T-helper 2 cell treated with Interferon-gamma antibody and Interleukin-4, amounts not matched to agents 5 μg/mL and 100 μg/mL, for 36 hours (primary cell): ENCODE measurements at regions not wholly inside any gene's neighbourhood (a gene's known extent, or its start where the extent isn't known, plus 50 kb on each side); places are given as distances from the start of the nearest gene placed in this dataset.
A peak's percentile ranks its signal among the peaks of the same experiment; 100 is the strongest.
"Not testable (repeated sequence)": the region's sequence is repeated elsewhere in the genome, so short reads cannot be mapped to it uniquely, and the experiment has no call there.

Source experiments
- DNase-seq: peaks from one replicate; pipeline ENCODE4 v3.0.0; 2021; ENCODE audit warnings: low spot score
- H3K27ac Mint-ChIP-seq: one replicate; pipeline ENCODE4 v1.8.0; 2021; ENCODE audit warnings: mild to moderate bottlenecking, mixed read lengths
- H3K27me3 Mint-ChIP-seq: one replicate; pipeline ENCODE4 v1.8.0; 2021; ENCODE audit warnings: low read depth, mixed read lengths
- H3K36me3 Mint-ChIP-seq: one replicate; pipeline ENCODE4 v1.8.0; 2021; ENCODE audit warnings: low read depth, mixed read lengths
- H3K4me1 Mint-ChIP-seq: one replicate; pipeline ENCODE4 v1.8.0; 2021; ENCODE audit warnings: low read depth, mixed read lengths
- H3K4me3 Mint-ChIP-seq: one replicate; pipeline ENCODE4 v1.8.0; 2022; ENCODE audit warnings: mild to moderate bottlenecking, moderate library complexity, mixed read lengths
- H3K9me3 Mint-ChIP-seq: one replicate; pipeline ENCODE4 v1.8.0; 2021; ENCODE audit warnings: mixed read lengths

DNA sequence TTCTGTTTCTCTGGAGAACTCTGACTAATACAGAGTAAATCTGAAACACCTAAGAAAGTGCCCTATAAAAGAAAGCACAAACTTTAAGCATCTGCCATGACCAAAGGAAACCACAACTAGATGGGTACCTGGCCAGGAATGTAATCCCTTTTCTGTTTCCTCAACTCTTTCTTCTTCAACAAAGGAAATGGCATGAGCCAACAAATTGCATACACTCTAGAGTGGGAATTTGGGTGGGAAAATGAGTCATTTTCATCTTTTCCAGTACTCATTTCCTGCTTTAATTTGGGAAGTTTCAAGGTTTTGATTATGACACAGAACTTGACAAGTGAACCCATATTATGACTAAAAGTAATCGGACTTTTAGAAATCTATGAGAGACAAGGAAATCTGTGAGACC, 349.2 kb upstream of the RORB start:
- H3K4me1 Mint-ChIP-seq = no peaks in the 10 kb centered on the region
- DNase-seq = no peak
- H3K27me3 Mint-ChIP-seq = no peaks in the 10 kb centered on the region
- H3K9me3 Mint-ChIP-seq = peaks cover 7% of the 10 kb centered on the region
- no peak overlapping the region for H3K27ac Mint-ChIP-seq
- H3K4me3 Mint-ChIP-seq = no peak overlapping the region
- no peaks in the 10 kb centered on the region for H3K36me3 Mint-ChIP-seq

DNA sequence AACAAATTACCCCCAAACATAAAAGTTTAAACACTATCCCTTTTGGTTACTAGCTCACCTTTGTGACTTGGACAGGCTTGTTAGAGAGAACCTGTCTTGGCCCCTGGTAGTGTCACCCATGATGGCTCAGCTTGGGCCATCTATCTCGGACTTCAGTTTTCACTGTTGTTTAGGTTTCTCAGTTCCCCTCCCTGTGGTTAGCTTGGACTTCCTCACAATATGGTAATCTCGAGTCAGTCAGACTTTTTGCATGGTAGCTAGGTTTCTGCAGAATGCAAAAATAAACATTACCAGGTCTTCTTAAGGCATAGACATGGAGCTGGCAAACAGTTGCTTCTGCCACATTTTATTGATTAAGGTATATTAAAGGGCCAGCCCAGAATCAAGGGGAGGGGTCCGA, 324.3 kb upstream of the RORB start:
- H3K27me3 Mint-ChIP-seq = no peaks in the 10 kb centered on the region
- no peak overlapping the region for H3K27ac Mint-ChIP-seq
- H3K4me3 Mint-ChIP-seq = no peak overlapping the region
- peaks cover 5% of the 10 kb centered on the region for H3K9me3 Mint-ChIP-seq
- peaks cover 3% of the 10 kb centered on the region for H3K4me1 Mint-ChIP-seq
- DNase-seq = no peak
- H3K36me3 Mint-ChIP-seq = no peaks in the 10 kb centered on the region

GRCh38 chr9:74173284-74173683, 323.9 kb upstream of the RORB start:
- Mint-ChIP-seq H3K9me3 (peaks cover 5% of the 10 kb centered on the region), H3K4me1 (peaks cover 3% of the 10 kb centered on the region), H3K27me3 (no peaks in the 10 kb centered on the region), H3K27ac (no peak overlapping the region), H3K4me3 (no peak overlapping the region), H3K36me3 (no peaks in the 10 kb centered on the region)
- no peak for DNase-seq

DNA sequence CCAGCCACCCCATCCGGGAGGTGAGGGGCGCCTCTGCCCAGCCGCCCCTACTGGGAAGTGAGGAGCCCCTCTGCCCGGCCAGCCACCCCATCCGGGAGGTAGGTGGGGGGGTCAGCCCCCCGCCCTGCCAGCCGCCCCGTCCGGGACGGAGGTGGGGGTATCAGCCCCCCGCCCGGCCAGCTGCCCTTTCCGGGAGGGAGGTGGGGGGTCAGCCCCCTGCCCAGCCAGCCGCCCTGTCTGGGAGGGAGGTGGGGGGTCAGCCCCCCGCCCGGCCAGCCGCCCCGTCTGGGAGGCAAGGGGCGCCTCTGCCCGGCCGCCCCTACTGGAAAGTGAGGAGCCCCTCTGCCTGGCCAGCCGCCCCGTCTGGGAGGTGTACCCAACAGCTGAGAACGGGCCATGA, 299.4 kb upstream of the RORB start:
- not testable (repeated sequence) for DNase-seq, H3K27me3 Mint-ChIP-seq, H3K4me1 Mint-ChIP-seq, H3K36me3 Mint-ChIP-seq, H3K27ac Mint-ChIP-seq, H3K4me3 Mint-ChIP-seq
- H3K9me3 Mint-ChIP-seq = peaks cover 13% of the 10 kb centered on the region

GRCh38 chr9:74205056-74205455, 292.1 kb upstream of the RORB start:
- no peaks in the 10 kb centered on the region for H3K27me3 Mint-ChIP-seq
- H3K4me1 Mint-ChIP-seq = no peaks in the 10 kb centered on the region
- H3K27ac Mint-ChIP-seq = no peak overlapping the region
- no peak overlapping the region for H3K4me3 Mint-ChIP-seq
- no peaks in the 10 kb centered on the region for H3K36me3 Mint-ChIP-seq
- DNase-seq = no peak
- H3K9me3 Mint-ChIP-seq = peaks cover 4% of the 10 kb centered on the region

DNA sequence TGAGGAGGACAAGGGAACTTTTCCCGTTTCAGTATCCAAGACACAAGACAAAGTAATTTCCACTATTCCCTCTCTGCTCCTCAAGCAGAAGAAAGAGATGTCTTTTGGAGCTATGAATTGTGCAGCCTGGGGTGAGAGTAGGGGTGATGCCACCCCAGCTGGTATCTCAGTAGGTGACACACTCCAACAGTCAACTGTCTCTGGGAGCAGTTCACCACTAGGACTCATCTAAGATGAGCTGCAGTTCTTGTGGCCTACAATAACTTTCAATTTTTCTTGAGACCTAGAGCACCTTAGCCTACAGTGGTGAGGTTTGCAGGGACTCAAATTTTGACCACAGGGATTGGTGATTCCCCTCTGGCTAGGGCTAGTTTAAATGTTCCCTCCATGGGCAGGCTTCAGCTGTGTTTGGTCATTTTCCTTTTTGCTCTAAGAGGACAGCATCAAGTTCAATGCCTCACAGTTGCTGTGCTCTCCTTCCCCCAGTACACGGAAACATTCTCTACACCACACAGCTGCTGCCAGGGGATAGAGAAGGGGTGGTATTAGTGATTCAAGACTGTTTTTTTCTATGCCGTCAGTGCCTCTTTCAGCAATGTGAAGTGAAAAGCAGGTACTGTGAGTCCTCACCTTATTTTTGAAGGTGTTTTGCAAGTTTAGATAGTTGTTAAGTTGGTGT, 278.6 kb upstream of the RORB start:
- Mint-ChIP-seq H3K4me3 (no peak overlapping the region), H3K36me3 (no peaks in the 10 kb centered on the region), H3K4me1 (no peaks in the 10 kb centered on the region), H3K9me3 (peaks cover 9% of the 10 kb centered on the region), H3K27ac (no peak overlapping the region), H3K27me3 (no peaks in the 10 kb centered on the region)
- no peak for DNase-seq

GRCh38 chr9:74220327-74220726, 276.8 kb upstream of the RORB start:
- DNase-seq = no peak
- Mint-ChIP-seq H3K9me3 (peaks cover 16% of the 10 kb centered on the region), H3K27me3 (no peaks in the 10 kb centered on the region), H3K4me3 (no peak overlapping the region), H3K27ac (no peak overlapping the region), H3K4me1 (no peaks in the 10 kb centered on the region), H3K36me3 (peaks cover 3% of the 10 kb centered on the region)

DNA sequence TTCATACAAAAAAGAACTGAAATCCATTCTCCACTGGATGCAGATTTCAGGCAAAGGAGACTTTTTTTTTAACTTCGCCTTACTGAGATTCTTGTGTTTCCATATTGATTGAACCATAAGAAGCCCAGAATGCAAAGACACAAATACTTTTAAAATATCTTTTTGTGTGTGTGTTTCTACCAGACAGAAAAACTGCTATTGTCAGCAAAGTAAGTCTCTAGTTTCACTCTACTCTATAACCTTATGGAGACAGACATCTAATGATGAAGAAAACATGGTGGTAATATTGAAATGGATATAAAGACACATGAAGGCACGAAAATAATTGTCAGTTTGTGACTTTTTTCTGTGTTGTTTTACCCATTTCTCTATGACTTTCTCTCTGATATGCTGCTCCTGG, 260.3 kb upstream of the RORB start:
- Mint-ChIP-seq H3K4me1 (no peaks in the 10 kb centered on the region), H3K4me3 (no peak overlapping the region), H3K9me3 (peaks cover 52% of the 10 kb centered on the region), H3K27me3 (no peaks in the 10 kb centered on the region), H3K36me3 (peaks cover 18% of the 10 kb centered on the region), H3K27ac (no peak overlapping the region)
- DNase-seq = no peak

- peak; percentile 4 for DNase-seq
- H3K36me3 Mint-ChIP-seq = peaks cover 47% of the 10 kb centered on the region
- H3K4me1 Mint-ChIP-seq = peaks cover 18% of the 10 kb centered on the region
- no peaks in the 10 kb centered on the region for H3K27me3 Mint-ChIP-seq
- peak overlapping the region; percentile 44 for H3K4me3 Mint-ChIP-seq
- H3K27ac Mint-ChIP-seq = peak overlapping the region; percentile 91
- H3K9me3 Mint-ChIP-seq = peaks cover 71% of the 10 kb centered on the region
Measured at GRCh38 chr9:74245866-74246497, 251.2 kb upstream of the RORB start.

GRCh38 chr9:74255489-74255984, 241.6 kb upstream of the RORB start:
- Mint-ChIP-seq H3K4me3 (no peak overlapping the region), H3K36me3 (peaks cover 1% of the 10 kb centered on the region), H3K4me1 (peaks cover 2% of the 10 kb centered on the region), H3K27ac (no peak overlapping the region), H3K27me3 (no peaks in the 10 kb centered on the region), H3K9me3 (peaks cover 4% of the 10 kb centered on the region)
- DNase-seq = no peak

- Mint-ChIP-seq H3K36me3 (peaks cover 7% of the 10 kb centered on the region), H3K27me3 (no peaks in the 10 kb centered on the region), H3K4me1 (peaks cover 23% of the 10 kb centered on the region), H3K4me3 (no peak overlapping the region), H3K9me3 (peaks cover 5% of the 10 kb centered on the region), H3K27ac (no peak overlapping the region)
- DNase-seq = no peak
Measured at GRCh38 chr9:74275872-74276508, 221.1 kb upstream of the RORB start.

- Mint-ChIP-seq H3K27me3 (no peaks in the 10 kb centered on the region), H3K27ac (peak overlapping the region; percentile 34), H3K9me3 (peaks cover 5% of the 10 kb centered on the region), H3K36me3 (peaks cover 7% of the 10 kb centered on the region), H3K4me3 (peak overlapping the region; percentile 34), H3K4me1 (peaks cover 27% of the 10 kb centered on the region)
- peak; percentile 73 for DNase-seq
Measured at GRCh38 chr9:74277532-74277931, 219.6 kb upstream of the RORB start.

GRCh38 chr9:74281674-74282073, 215.5 kb upstream of the RORB start:
- peaks cover 5% of the 10 kb centered on the region for H3K9me3 Mint-ChIP-seq
- no peak for DNase-seq

GRCh38 chr9:74282526-74283253, 214.4 kb upstream of the RORB start:
- Mint-ChIP-seq H3K4me1 (peaks cover 19% of the 10 kb centered on the region), H3K9me3 (peaks cover 9% of the 10 kb centered on the region), H3K27me3 (no peaks in the 10 kb centered on the region), H3K4me3 (peak overlapping the region; percentile 18), H3K27ac (peak overlapping the region; percentile 23), H3K36me3 (peaks cover 5% of the 10 kb centered on the region)
- DNase-seq = no peak

More at GRCh38 chr9:74281674-74282073, 215.5 kb upstream of the RORB start:
- Mint-ChIP-seq H3K27me3 (no peaks in the 10 kb centered on the region), H3K27ac (no peak overlapping the region), H3K36me3 (peaks cover 5% of the 10 kb centered on the region), H3K4me3 (no peak overlapping the region), H3K4me1 (peaks cover 29% of the 10 kb centered on the region)
